NCI-H446 treated with DMSO at 0.1 percent for 48 hours (cell line): ENCODE measurements at regions not wholly inside any gene's neighbourhood (a gene's known extent, or its start where the extent isn't known, plus 50 kb on each side); places are given as distances from the start of the nearest gene placed in this dataset.
"Not testable (repeated sequence)": the region's sequence is repeated elsewhere in the genome, so short reads cannot be mapped to it uniquely, and the experiment has no call there.

Source experiments
- DNase-seq: peaks from one replicate; lab custom pipeline; 2025; lab: John Stamatoyannopoulos, UW

DNA sequence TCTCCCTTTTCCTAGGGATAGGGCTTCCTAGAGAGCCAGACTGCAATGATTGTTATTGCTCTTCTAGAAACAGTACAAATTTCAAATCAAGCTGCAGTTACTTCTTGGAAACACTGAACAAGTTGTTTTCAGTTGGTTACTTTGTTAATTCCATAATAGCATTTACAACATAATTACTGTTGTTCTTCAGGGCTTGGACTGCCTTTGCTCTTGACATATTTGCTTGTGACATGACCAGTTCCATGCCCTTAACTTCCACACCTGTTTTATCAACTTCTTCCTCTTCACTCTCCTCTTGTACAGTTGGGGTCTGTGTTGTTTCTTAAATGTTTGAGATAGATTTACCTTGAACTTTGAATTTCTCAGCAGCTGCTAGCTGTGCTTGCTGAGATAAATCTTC is 104.4 kb downstream of the SEC23IP start:
- DNase-seq, result no peak

GRCh38 chr10:119997429-119997828 is 104.9 kb downstream of the SEC23IP start:
- DNase-seq, result no peak

GRCh38 chr10:120002785-120003184 is 110.3 kb downstream of the SEC23IP start:
- DNase-seq, result no peak

GRCh38 chr10:120005207-120006201 is 113.0 kb downstream of the SEC23IP start:
- DNase-seq, result no peak

DNA sequence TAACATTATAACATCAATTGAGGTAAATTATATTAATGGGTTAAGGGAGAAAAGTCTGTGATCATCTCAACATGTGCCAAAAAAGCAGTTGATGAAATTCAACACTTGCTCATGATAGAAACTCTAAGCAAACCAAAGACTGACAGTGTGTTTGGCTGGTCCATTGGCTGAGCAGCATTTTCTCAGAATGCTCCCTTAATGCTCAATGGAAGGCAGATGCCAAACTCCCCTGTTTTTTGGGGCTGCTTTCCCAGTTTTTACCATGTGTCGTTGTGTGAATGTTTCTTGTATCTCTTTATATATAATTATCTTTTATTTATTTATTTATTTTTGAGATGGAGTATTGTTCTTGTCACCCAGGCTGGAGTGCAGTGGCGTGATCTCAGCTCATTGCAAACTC is 114.7 kb downstream of the SEC23IP start:
- no peak for DNase-seq

- DNase-seq, result no peak
Observed at GRCh38 chr10:120011359-120012130, 119.0 kb downstream of the SEC23IP start.

DNA sequence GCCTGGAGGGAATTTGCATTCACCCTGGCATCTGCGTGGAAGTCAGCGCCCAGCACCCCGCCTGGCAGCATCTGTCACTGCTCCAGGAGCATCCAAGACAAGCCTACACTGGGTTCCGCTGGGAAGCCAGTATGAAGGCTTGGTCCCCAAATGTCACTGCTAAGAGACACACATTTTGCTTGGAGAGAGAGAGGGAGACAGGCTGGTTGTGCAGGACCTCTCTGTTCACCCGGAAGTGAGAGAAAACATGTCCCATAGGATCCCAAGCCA is 119.5 kb downstream of the SEC23IP start:
- DNase-seq, result no peak

DNA sequence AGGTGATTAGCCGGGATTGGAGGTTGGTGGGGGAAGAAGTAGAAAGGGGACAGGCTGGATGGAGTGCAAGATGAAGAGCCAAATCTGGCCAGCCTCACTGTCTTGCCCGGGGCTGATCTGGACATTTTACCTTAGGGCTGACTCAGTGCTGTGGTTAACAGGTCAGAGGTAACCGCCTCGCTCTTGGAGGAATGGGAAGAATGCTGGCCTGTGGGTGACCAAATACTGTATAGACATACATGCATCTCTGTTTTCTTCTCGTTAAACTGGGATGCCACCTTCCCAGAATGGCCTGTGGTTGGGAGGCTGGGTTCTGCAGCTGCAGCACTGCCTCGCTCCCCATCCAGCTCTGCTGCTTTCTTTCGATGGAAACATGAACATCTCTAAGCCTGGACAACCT is 120.0 kb downstream of the SEC23IP start:
- DNase-seq, result no peak

DNA sequence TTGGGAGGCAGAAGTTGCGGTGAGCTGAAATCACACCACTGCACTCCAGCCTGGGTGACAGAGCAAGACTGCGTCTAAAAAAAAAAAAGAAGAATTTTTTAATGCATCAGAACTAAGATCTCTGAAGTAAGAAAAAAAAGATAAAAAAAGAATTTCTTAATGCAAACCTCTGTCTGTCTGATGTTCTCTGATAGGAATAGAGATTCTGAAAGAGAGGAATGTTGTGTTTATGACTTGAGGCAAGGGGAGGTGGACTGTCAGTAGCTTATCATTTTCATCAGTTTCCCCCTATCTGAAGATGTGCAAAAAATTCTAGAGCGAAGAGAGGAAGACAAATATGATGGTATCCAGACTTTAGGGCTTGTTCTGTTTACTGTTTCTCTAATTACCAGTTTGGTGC is 121.5 kb downstream of the SEC23IP start:
- DNase-seq, result no peak

DNA sequence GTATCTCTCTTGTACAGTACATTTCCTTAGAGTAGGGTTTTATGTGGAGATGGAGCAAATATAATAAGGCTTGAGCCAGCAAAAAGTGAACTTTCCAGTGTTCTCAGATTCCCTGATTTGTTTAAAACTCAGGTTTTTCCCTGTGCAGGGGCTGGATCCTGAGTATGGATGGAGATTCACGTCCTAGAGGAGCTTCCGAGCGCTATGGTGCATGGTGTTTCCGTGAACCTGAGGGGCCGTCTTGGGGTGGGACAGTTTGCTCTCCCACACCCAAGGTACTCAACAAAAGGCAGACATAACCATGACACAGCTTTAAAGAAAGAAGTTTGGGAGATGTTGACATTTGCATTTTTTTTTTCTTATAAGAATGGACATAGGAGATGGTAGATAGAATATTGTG is 122.5 kb downstream of the SEC23IP start:
- no peak for DNase-seq

- no peak for DNase-seq
Observed at GRCh38 chr10:120016906-120017305, 124.4 kb downstream of the SEC23IP start.

GRCh38 chr10:120017733-120018417 is 125.3 kb downstream of the SEC23IP start:
- no peak for DNase-seq

- DNase-seq, result no peak
Observed at GRCh38 chr10:120018695-120019094, 126.2 kb downstream of the SEC23IP start.

- DNase-seq, result no peak
Observed at GRCh38 chr10:120019568-120019967, 127.0 kb downstream of the SEC23IP start.

DNA sequence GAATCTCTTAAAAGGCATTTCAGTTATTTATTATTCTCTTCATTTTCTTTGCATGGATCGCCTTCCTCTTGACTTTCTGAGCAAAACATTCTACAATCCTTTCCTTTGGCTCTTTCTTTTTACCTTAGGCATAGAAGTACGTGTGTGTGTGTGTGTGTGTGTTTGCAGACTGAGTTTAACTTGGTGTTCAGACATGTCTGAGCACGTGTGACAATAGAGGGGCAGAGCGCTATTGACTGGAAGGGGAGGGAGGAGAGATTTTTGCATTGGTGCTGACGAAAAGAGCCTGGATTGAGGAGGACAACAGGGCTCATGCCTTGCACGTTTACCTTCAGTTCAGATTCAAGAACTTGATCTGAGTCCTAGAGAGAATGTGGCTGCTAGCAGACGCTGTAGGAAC is 129.8 kb downstream of the SEC23IP start:
- DNase-seq, result no peak

DNA sequence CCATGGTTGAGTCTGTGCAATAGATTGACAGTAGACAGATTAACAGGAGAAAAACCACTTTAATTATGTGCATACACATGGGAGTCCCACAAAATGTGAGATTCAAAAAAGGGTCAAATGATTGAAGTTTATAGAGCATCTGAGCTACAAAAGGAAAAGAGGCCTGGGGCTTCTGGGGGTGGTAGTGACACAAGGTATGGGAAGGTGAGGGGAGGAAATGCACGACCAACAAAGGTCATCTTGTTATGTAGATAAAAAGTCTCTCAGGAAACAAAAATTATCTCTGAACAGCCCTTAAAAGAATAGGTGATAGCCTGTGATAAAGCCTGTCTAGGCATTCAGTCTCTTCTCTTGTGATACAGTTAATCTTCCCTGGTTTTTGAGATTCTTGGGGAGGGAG is 141.7 kb downstream of the SEC23IP start:
- no peak for DNase-seq

DNA sequence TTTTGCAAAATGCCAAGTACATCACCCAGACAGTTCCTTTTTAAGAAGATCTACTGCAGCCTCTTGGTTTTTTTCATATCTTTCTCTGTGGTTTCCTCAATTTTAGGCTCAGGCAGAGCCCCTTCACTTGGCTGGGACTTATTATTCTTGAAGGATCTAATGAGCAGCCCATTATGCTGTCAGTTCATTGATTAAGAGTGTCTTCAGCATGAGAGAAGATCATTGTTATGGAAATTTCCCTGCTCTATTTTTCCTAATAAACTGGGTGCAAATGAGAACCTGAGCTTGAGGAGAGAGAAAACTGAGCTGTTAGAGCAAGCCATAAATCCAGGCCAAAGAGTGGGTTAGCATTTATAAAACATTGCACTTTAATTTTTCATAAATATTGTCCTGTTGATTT is 146.5 kb downstream of the SEC23IP start:
- DNase-seq, result no peak

DNA sequence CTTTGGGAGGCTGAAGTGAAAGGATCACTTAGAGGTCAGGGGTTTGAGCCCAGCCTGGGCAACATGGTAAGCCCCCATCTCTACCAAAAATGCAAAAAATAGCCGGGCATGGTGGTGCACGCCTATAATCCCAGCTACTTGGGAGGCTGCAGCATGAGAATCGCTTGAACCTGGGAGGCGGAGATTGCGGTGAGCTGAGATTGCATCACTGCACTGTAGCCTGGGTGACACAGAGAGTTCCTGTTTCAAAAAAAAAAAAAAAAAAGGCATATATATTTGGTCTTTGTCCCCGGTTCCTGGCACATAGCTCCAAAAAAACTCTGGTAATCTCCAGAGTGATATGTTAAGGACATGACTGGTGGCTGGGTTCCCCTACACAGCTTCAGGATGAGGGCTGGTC is 147.3 kb downstream of the SEC23IP start:
- DNase-seq, result no peak

- no peak for DNase-seq
Observed at GRCh38 chr10:120041807-120042559, 149.5 kb downstream of the SEC23IP start.

DNA sequence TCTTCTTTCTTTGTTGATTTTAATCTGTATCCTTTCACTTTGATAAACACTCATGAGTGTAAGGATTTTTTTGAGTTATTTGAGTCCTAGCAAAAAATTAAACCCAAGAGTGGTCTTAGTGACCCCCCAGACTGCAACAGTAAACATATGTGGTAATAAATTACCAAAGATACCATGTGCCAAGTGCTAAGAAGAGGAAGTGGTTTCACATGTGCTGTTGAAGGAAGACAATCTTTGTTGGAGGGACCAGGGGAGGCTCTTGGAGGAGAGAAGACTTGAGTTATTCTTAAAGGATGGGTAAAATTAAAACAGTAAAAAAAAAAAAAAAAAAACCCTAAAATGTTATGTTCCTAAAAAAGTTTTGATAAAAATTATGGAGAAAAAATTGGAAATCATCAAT is 150.2 kb downstream of the SEC23IP start:
- DNase-seq, result no peak

GRCh38 chr10:120047373-120047772 is 154.8 kb downstream of the SEC23IP start:
- DNase-seq, result not testable (repeated sequence)

- no peak for DNase-seq
Observed at GRCh38 chr10:120047926-120048325, 155.4 kb downstream of the SEC23IP start.
